ENCODE measurements at regions not wholly inside any gene's neighbourhood (a gene's known extent, or its start where the extent isn't known, plus 50 kb on each side); places are given as distances from the start of the nearest gene placed in this dataset.
A peak's percentile ranks its signal among the peaks of the same experiment; 100 is the strongest.

GRCh38 chr6:43983191-43983590 is 144.1 kb downstream of the MRPL14 start:
- Histone ChIP-seq H3K4me1 (no peaks in the 10 kb centered on the region), H3K9me3 (no peaks in the 10 kb centered on the region), H3K36me3 (no peaks in the 10 kb centered on the region), H3K27me3 (no peaks in the 10 kb centered on the region), H3K27ac (no peak overlapping the region), H3K4me3 (no peak overlapping the region)
- peak in 1 of 2 donors; percentile 35 for DNase-seq (ENCODE audit: low spot score in 2 of 2)
- intact Hi-C loops (cut with DNase I; ENCODE audit: low total_unique reads), result no loop called here
- no peak for TF ChIP-seq POLR2A (IDR thresholded peaks at IDR 0.05)
- no peak for TF ChIP-seq CTCF (IDR thresholded peaks at IDR 0.05)
- TF ChIP-seq POLR2AphosphoS5 (IDR thresholded peaks at IDR 0.05), result no peak

- TF ChIP-seq POLR2A (IDR thresholded peaks at IDR 0.05) (no peak), POLR2AphosphoS5 (IDR thresholded peaks at IDR 0.05) (no peak), CTCF (IDR thresholded peaks at IDR 0.05) (no peak)
- Histone ChIP-seq H3K9me3 (no peaks in the 10 kb centered on the region), H3K4me3 (no peak overlapping the region), H3K27me3 (no peaks in the 10 kb centered on the region), H3K27ac (no peak overlapping the region), H3K4me1 (no peaks in the 10 kb centered on the region), H3K36me3 (no peaks in the 10 kb centered on the region)
- intact Hi-C loops (cut with DNase I; ENCODE audit: low total_unique reads), result no loop called here
- no peak for DNase-seq (ENCODE audit: low spot score in 2 of 2)
Observed at GRCh38 chr6:43982084-43982625, 145.1 kb downstream of the MRPL14 start.

- Histone ChIP-seq H3K9me3 (no peaks in the 10 kb centered on the region), H3K27ac (no peak overlapping the region), H3K4me3 (no peak overlapping the region), H3K4me1 (no peaks in the 10 kb centered on the region), H3K27me3 (no peaks in the 10 kb centered on the region), H3K36me3 (no peaks in the 10 kb centered on the region)
- TF ChIP-seq POLR2A (IDR thresholded peaks at IDR 0.05) (no peak), POLR2AphosphoS5 (IDR thresholded peaks at IDR 0.05) (no peak), CTCF (IDR thresholded peaks at IDR 0.05) (no peak)
- DNase-seq (ENCODE audit: low spot score in 2 of 2), result peak in 1 of 2 donors; percentile 10
- intact Hi-C loops (cut with DNase I; ENCODE audit: low total_unique reads), result no loop called here
Observed at GRCh38 chr6:43981363-43981990, 145.8 kb downstream of the MRPL14 start.

GRCh38 chr6:43980004-43980795 is 147.1 kb downstream of the MRPL14 start:
- Histone ChIP-seq H3K4me3 (no peak overlapping the region), H3K4me1 (no peaks in the 10 kb centered on the region), H3K27ac (no peak overlapping the region), H3K36me3 (no peaks in the 10 kb centered on the region), H3K9me3 (no peaks in the 10 kb centered on the region), H3K27me3 (no peaks in the 10 kb centered on the region)
- intact Hi-C loops (cut with DNase I; ENCODE audit: low total_unique reads), result no loop called here
- peak in 1 of 2 donors; percentile 6 for DNase-seq (ENCODE audit: low spot score in 2 of 2)
- TF ChIP-seq POLR2AphosphoS5 (IDR thresholded peaks at IDR 0.05) (no peak), POLR2A (IDR thresholded peaks at IDR 0.05) (no peak), CTCF (IDR thresholded peaks at IDR 0.05) (no peak)

GRCh38 chr6:43979525-43979924 is 147.7 kb downstream of the MRPL14 start:
- no peak for TF ChIP-seq POLR2A (IDR thresholded peaks at IDR 0.05)
- no peak for TF ChIP-seq CTCF (IDR thresholded peaks at IDR 0.05)
- TF ChIP-seq POLR2AphosphoS5 (IDR thresholded peaks at IDR 0.05), result no peak
- DNase-seq (ENCODE audit: low spot score in 2 of 2), result peak in 1 of 2 donors; percentile 5
- Histone ChIP-seq H3K27me3 (no peaks in the 10 kb centered on the region), H3K27ac (no peak overlapping the region), H3K36me3 (no peaks in the 10 kb centered on the region), H3K4me3 (no peak overlapping the region), H3K9me3 (no peaks in the 10 kb centered on the region), H3K4me1 (no peaks in the 10 kb centered on the region)
- intact Hi-C loops (cut with DNase I; ENCODE audit: low total_unique reads), result no loop called here

Measured in breast epithelium (tissue), 4 donors.